IPS-20b (cell line): ENCODE measurements at regions not wholly inside any gene's neighbourhood (a gene's known extent, or its start where the extent isn't known, plus 50 kb on each side); places are given as distances from the start of the nearest gene placed in this dataset.

Experiments used
- H3K27ac ChIP-seq: one replicate; pipeline ENCODE4 v1.5.1; 2013; ENCODE audit warnings: low read length
- H3K27me3 ChIP-seq: 2 replicates; pipeline ENCODE4 v1.6.1; 2013; ENCODE audit warnings: mild to moderate bottlenecking, low read length, inconsistent platforms; ENCODE audit not compliant: insufficient read depth
- H3K36me3 ChIP-seq: 2 replicates; pipeline ENCODE4 v1.6.1; 2013; ENCODE audit warnings: low read depth, mild to moderate bottlenecking, inconsistent platforms, low read length, moderate library complexity; ENCODE audit not compliant: insufficient read depth
- H3K4me1 ChIP-seq: 2 replicates; pipeline ENCODE4 v1.6.1; 2013; ENCODE audit warnings: mild to moderate bottlenecking, control low read depth, inconsistent platforms, low read length, moderate library complexity; ENCODE audit not compliant: insufficient read depth
- H3K4me3 ChIP-seq: 2 replicates; pipeline ENCODE4 v1.5.1; 2013; ENCODE audit warnings: mild to moderate bottlenecking, low read length, inconsistent platforms
- H3K9ac ChIP-seq: 2 replicates; pipeline ENCODE4 v1.6.1; 2013; ENCODE audit warnings: low read depth, mild to moderate bottlenecking, inconsistent platforms, low read length, moderate library complexity
- H3K9me3 ChIP-seq: 2 replicates; pipeline ENCODE4 v1.6.1; 2013; ENCODE audit warnings: mild to moderate bottlenecking, low read depth, low read length, inconsistent platforms; ENCODE audit not compliant: insufficient read depth

DNA sequence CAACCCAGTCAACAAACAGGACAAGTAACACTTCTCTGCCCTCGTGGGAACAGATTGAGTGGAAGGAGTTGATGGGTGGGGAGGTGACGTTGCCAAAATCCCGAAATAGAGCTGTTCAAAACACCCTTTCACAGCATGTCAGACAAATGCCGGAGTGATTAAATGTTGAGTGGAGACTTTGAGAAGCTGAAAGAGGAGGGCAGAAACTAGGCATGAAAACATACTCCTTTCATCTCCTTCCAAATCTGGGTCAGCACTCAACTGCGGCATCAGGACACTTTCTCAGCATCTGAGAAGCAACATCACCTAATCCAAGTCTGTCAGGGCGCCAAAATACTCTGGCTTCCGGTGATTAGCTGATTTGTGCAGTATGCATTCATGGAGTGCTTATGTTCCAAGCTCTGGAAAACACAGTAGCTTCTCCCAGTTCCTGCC lies 51.5 kb upstream of the MRI1 start:
- no peaks in the 10 kb centered on the region for H3K4me1 ChIP-seq
- no peak overlapping the region for H3K4me3 ChIP-seq
- H3K9me3 ChIP-seq = peaks cover 14% of the 10 kb centered on the region
- no peaks in the 10 kb centered on the region for H3K36me3 ChIP-seq
- H3K9ac ChIP-seq = no peak overlapping the region
- no peak overlapping the region for H3K27ac ChIP-seq
- H3K27me3 ChIP-seq = no peaks in the 10 kb centered on the region

DNA sequence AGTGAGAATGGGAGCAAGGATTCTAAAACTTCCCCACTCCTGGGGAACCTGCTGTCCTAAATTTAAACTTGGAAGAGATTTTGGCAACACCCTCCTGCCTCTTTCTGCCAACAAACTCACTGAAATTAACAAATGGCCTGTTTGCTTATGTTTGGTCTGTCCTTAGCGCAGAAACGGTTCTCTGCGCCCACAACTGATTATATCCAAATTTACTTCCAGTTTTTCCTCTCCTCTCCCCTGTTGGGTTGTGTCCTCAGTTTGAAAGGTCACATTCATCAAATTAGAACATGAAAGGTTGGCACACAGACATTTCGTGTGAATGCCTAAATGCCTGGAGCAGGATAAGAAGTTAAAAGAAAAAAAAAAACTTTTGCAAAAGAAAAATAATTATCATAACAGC lies 56.4 kb upstream of the MRI1 start:
- Histone ChIP-seq H3K9ac (no peak overlapping the region), H3K9me3 (no peaks in the 10 kb centered on the region), H3K4me1 (no peaks in the 10 kb centered on the region), H3K27me3 (no peaks in the 10 kb centered on the region), H3K27ac (no peak overlapping the region), H3K4me3 (no peak overlapping the region), H3K36me3 (no peaks in the 10 kb centered on the region)

DNA sequence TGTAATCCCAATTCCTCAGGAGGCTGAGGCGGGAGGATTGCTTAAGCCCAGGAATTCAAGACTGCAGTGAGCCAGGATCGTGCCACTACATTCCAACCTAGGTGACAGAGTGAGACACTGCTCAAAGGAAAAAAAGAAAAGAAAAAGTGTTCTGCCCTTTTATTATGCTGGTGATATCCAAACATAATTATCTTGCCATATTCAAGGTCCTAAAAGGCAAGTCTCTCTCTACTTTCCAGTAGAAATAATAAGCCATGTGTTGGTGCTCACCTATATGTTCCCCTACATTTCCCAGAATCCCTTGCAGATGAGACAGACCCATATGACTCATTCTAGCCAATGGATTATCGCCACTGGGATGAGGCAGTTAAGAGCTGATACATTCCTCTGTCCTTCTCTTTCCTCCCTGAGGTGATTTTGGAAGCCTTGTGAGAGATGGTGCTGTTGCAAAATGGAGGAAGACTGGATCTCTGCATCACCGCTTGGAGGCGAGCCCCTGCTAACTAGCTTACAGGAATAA lies 58.3 kb upstream of the MRI1 start:
- H3K4me1 ChIP-seq = no peaks in the 10 kb centered on the region
- no peak overlapping the region for H3K4me3 ChIP-seq
- H3K27ac ChIP-seq = no peak overlapping the region
- H3K27me3 ChIP-seq = no peaks in the 10 kb centered on the region
- no peaks in the 10 kb centered on the region for H3K9me3 ChIP-seq
- H3K36me3 ChIP-seq = no peaks in the 10 kb centered on the region
- no peak overlapping the region for H3K9ac ChIP-seq

DNA sequence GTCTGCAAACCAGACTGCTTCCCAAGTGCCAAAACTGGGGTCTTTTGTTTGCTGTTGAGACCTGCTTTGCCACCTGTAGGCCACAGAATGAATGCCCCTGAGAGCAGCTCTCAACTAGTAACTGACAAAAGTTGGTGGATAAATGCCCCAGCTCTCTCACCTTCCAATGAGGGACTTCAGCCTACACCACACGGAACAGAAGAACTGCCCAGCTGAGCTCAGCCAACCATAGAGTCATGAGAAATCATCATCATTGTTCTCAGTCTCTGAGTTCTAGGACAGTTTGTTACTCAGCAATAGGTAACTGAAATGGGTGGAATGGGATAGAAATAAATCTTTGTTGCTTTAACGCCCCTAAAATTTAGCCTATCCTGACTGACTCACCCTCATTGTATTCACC lies 59.1 kb upstream of the MRI1 start:
- Histone ChIP-seq H3K27ac (no peak overlapping the region), H3K9ac (no peak overlapping the region), H3K4me3 (no peak overlapping the region), H3K36me3 (no peaks in the 10 kb centered on the region), H3K4me1 (no peaks in the 10 kb centered on the region), H3K27me3 (no peaks in the 10 kb centered on the region), H3K9me3 (no peaks in the 10 kb centered on the region)

DNA sequence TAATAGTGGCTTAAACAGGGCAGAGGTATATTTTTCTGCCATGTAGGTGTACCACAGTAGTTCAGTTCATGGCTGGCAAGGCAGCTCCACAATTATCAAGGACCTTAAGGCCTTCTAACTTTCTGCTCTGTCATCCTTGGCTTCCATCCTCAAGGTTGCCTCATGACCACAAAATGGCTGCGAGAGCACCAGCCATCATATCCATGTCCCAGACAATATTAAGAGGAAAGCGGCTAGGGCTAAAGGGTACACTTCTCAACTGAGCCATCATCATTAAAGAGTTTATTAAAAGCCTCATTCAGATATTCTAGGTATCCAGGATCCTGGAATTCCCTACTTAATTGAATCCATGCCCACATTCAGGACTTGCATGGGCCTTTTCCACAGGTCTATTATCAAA lies 62.7 kb upstream of the MRI1 start:
- Histone ChIP-seq H3K9me3 (no peaks in the 10 kb centered on the region), H3K27me3 (no peaks in the 10 kb centered on the region), H3K4me1 (no peaks in the 10 kb centered on the region), H3K36me3 (no peaks in the 10 kb centered on the region), H3K4me3 (no peak overlapping the region), H3K27ac (no peak overlapping the region), H3K9ac (no peak overlapping the region)

DNA sequence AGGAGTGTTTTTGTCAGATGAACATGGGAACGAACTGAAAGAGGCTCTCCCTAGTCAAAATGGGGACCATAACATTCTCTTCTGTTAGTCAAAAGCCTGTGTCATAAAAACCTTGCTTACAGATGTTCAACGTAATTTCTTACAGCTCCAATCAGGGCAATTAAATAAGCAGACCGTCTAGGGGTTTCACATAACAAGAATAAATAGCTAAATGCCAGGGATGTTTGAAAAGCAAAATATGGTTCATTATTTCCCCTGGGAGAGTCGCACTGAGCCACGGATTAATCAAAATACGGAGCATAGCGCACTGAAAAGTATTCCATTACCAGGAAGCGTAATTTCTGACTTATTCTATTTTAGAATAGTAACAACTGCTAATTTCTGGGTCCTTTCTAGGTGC lies 63.7 kb upstream of the MRI1 start:
- Histone ChIP-seq H3K36me3 (no peaks in the 10 kb centered on the region), H3K4me3 (no peak overlapping the region), H3K4me1 (no peaks in the 10 kb centered on the region), H3K9me3 (no peaks in the 10 kb centered on the region), H3K27me3 (no peaks in the 10 kb centered on the region), H3K27ac (no peak overlapping the region), H3K9ac (no peak overlapping the region)

DNA sequence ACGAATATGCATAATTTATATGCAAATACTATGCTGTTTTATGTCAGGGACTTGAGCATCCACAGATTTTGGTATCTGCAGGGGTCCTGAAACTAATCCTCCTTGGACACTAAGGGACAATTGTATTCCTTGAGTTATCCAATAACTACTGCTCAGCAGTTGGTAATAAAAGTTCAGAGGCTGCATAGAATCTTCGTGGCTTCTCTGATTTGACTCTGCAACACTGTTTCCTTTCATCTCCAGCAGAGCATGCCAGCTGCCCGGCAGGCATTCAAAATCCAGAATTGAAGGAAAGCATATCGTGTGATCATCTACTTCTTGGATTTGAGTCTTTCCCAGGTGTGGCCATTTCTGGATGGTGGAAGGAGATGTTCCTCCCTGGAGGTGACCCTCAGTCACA lies 64.5 kb upstream of the MRI1 start:
- Histone ChIP-seq H3K27me3 (no peaks in the 10 kb centered on the region), H3K36me3 (no peaks in the 10 kb centered on the region), H3K4me3 (no peak overlapping the region), H3K4me1 (no peaks in the 10 kb centered on the region), H3K27ac (no peak overlapping the region), H3K9ac (no peak overlapping the region), H3K9me3 (no peaks in the 10 kb centered on the region)

DNA sequence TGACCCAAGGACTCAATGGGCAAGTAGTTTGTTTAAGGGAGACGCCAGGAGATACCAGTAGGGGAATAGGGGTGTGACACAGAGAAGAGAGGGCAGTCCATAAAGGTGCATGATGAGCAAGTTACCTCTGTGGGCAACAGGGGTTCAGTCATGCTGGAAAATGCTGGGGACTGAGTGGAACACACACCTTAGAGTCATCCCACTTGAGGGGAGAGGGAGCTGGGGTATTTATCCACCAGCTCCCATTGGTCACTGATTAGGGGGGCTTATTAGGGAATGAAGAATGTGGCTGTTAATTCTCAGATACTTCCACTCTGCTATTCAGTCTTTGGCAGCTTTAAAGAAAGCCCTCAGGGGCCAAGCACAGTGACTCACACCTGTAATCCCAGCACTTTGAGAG lies 67.5 kb upstream of the MRI1 start:
- Histone ChIP-seq H3K4me1 (no peaks in the 10 kb centered on the region), H3K27ac (no peak overlapping the region), H3K4me3 (no peak overlapping the region), H3K27me3 (no peaks in the 10 kb centered on the region), H3K9me3 (no peaks in the 10 kb centered on the region), H3K9ac (no peak overlapping the region), H3K36me3 (no peaks in the 10 kb centered on the region)

DNA sequence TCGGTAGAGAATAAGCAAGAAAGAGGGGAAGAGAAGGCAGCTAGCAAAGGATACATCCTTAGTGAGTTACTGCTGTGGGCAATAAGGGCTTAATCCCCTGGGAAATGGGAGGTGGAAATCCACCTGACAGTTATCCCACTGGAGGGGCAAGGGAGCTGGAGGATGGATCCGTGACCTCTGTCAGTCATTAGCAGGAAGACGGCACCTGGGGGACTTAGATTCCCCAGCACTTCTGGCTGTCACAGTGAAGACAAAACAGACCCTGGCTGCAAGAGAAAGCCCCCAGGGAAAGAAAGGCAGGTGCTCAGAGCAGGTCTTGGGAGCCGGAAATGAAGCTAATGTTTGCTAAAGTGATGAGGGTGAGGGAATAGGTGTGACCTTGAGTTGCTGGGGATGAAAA lies 70.4 kb upstream of the MRI1 start:
- Histone ChIP-seq H3K36me3 (no peaks in the 10 kb centered on the region), H3K27me3 (no peaks in the 10 kb centered on the region; the same call in 1 of the 2 replicates), H3K27ac (no peak overlapping the region), H3K9ac (no peak overlapping the region), H3K4me3 (no peak overlapping the region), H3K9me3 (no peaks in the 10 kb centered on the region), H3K4me1 (no peaks in the 10 kb centered on the region)

DNA sequence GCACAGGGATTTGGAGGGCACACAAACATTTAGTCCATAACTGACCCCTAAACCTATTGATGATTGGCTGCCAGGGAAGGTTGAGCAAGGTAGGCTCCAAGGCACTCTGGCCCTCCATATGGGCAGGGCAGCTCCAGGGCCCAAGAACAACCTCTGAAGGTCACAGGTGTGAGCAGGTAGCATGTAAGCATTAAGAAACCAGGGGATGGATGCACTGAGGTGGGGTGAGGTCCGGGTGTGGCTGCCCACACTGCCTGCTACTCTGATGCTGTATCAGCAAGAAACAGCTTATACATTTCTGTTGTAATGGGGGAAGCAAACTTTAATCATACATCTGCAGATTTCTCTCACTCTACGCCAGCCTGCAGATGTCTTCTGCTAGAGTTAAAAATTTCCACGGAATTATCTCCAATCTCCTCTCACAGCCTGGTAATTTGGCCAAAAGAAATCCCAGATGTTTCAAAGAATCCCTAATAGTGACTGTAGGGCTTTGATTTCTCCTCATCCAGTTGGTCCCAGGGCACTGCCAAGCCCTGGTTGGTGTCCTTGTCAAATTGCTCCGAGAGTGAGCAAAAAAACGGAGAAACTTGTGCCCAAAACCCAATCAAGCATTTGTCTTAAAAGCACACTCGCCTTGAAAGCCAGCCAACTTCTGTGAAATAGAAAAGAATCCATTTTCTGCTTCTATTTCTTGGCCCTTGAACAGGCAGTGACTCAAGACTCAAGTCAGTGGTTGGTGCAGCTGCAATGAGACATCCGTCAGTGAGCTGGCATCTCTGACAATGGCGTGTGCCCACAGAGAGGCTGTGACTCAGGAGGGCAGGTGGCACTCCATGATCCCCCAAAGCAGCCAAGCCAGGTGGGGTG lies 72.5 kb upstream of the MRI1 start:
- H3K36me3 ChIP-seq = no peaks in the 10 kb centered on the region
- no peaks in the 10 kb centered on the region for H3K4me1 ChIP-seq
- H3K27ac ChIP-seq = no peak overlapping the region
- no peaks in the 10 kb centered on the region for H3K9me3 ChIP-seq
- H3K4me3 ChIP-seq = no peak overlapping the region
- H3K27me3 ChIP-seq = no peaks in the 10 kb centered on the region; the same call in 1 of the 2 replicates
- no peak overlapping the region for H3K9ac ChIP-seq

DNA sequence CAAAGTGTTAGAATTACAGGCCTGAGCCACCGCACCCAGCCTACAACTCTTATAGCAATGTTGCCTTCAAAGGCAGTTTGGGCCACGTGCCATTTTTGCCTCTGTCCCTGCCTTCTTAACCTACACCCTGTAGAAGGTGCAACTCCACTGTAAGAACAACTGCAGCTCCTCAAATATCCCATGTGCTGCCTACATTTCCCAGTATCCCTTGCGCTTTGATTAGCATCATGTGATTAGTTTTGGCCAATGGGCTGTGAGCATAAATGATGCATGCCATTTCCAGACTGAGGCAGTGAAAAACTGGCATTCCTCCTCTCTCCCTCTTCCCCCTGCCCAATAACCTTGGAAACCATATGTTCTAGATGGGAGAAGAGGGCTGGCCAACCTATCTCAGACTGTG lies 75.2 kb upstream of the MRI1 start:
- Histone ChIP-seq H3K36me3 (no peaks in the 10 kb centered on the region), H3K4me3 (no peak overlapping the region), H3K27me3 (no peaks in the 10 kb centered on the region; the same call in 1 of the 2 replicates), H3K9ac (no peak overlapping the region), H3K27ac (no peak overlapping the region), H3K9me3 (no peaks in the 10 kb centered on the region), H3K4me1 (no peaks in the 10 kb centered on the region)

DNA sequence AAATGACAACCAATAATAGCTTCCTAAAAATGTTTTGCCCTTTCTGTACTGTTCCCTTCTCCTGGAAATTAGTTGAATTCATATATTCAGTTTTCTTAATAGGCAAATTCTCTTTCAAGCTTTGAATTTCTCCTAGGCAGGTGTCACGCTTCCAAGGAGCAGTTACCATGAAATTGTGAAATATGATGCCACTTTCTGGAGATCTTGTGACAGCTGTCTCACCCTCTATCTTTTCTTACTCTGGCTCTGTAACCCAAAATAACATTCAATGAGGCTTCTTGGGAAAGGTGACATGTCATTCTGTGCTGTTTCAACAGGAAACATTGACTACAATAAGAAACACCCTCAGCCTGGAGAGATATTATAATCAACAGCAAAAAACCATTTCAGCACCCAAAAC lies 80.3 kb upstream of the MRI1 start:
- H3K9ac ChIP-seq = no peak overlapping the region
- H3K4me3 ChIP-seq = no peak overlapping the region
- no peaks in the 10 kb centered on the region for H3K4me1 ChIP-seq
- H3K9me3 ChIP-seq = peaks cover 10% of the 10 kb centered on the region; the same call in 1 of the 2 replicates
- H3K27ac ChIP-seq = no peak overlapping the region
- no peaks in the 10 kb centered on the region for H3K27me3 ChIP-seq
- no peaks in the 10 kb centered on the region for H3K36me3 ChIP-seq
